Esophagus squamous epithelium (tissue), 5 donors: ENCODE measurements at regions not wholly inside any gene's neighbourhood (a gene's known extent, or its start where the extent isn't known, plus 50 kb on each side); places are given as distances from the start of the nearest gene placed in this dataset.

Experiments used
- DNase-seq: peaks from one replicate; lab custom pipeline; 2025; lab: John Stamatoyannopoulos, UW
- H3K27ac ChIP-seq, 4 donors: fragments of 200-600 bp; sonication (generic); one replicate each; pipeline ENCODE4 v1.5.1; 2016 to 2019; ENCODE audit warnings: mild to moderate bottlenecking in 1 of 4
- H3K27me3 ChIP-seq, 4 donors: fragments of 200-600 bp; sonication (generic); 1 replicate in 3 of 4; 2 replicates in 1 of 4; pipeline versions ENCODE4 v1.5.1 to v1.6.0; 2017 to 2021; ENCODE audit warnings: antibody characterized with exemption in 1 of 4
- H3K36me3 ChIP-seq, 3 donors: fragments of 200-600 bp; sonication (generic); one replicate each; pipeline ENCODE4 v1.5.1; 2016 to 2019
- H3K4me1 ChIP-seq, 3 donors: fragments of 200-600 bp; sonication (generic); one replicate each; pipeline ENCODE4 v1.5.1; 2017 to 2019
- H3K4me3 ChIP-seq, 4 donors: fragments of 200-600 bp; sonication (generic); 1 replicate in 3 of 4; 2 replicates in 1 of 4; pipeline ENCODE4 v1.5.1; 2016 to 2019; ENCODE audit warnings: mild to moderate bottlenecking in 2 of 4, moderate library complexity in 1 of 4
- H3K9me3 ChIP-seq, 3 donors: fragments of 200-600 bp; sonication (generic); one replicate each; pipeline ENCODE4 v1.5.1; 2016 to 2019
- POLR2A ChIP-seq, 4 donors: fragments of 450-650 bp; IDR thresholded peaks; one replicate each; pipeline ENCODE4 v1.6.1; 2017; ENCODE audit warnings: antibody characterized with exemption in 4 of 4, mild to moderate bottlenecking in 4 of 4, moderate library complexity in 3 of 4
- WGBS, 2 donors: methylation state at CpG; one replicate each; pipeline ENCODE4 v1.1.5; 2018; 5-methylcytosine and 5-hydroxymethylcytosine counted together
- intact Hi-C: fragments of 100-400 bp; cut with DNase I; formaldehyde crosslinking; loops from one replicate; pipeline ENCODE4 v1.15.0; 2022
- TF ChIP-seq, protein P1 (sequence below), 6 experiments: fragments of 450-650 bp in 4 of 6; fragments of 200-600 bp in 2 of 6; sonication (generic) in 2 of 6; IDR thresholded peaks; one replicate each; pipeline ENCODE4 v1.5.1; 2016 to 2019; ENCODE audit warnings: antibody characterized with exemption in 6 of 6, mild to moderate bottlenecking in 4 of 6, moderate library complexity in 4 of 6
- donor health status: DM: yes; HTN: yes; CAD: no.

DNA sequence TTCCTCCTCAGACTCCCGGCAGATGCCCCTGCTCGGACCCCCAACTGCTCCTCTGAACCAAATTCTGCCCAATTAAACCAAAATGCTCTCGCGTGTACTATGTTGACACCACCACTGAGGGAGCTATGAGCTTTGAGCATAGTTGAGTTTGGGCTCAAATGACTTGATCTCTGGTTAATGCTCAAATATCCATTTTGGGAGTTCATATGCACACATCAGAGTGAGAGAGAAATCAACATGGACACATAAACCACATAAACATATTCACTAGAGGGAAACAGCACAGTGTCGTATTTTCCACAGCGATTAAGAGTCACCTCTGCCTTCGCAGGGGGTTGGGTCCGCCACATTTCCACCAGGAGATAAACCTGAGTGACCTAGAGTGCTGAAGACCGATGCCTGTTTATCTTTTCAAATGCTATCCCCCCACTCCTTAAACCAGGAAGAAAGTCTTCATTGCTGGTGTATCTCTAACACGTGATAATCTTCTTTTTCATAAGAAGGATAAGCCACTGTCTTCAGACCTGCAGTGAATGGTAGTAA lies 59.4 kb upstream of the FOXN3 start:
- WGBS, 2 donors, result 90 to 95% methylated on average over 10 of the region's 10 CpGs
- intact Hi-C loops, result no loop called here
- H3K4me3 ChIP-seq, result no peak overlapping the region
- no peak for DNase-seq
- TF ChIP-seq, protein P1, sequence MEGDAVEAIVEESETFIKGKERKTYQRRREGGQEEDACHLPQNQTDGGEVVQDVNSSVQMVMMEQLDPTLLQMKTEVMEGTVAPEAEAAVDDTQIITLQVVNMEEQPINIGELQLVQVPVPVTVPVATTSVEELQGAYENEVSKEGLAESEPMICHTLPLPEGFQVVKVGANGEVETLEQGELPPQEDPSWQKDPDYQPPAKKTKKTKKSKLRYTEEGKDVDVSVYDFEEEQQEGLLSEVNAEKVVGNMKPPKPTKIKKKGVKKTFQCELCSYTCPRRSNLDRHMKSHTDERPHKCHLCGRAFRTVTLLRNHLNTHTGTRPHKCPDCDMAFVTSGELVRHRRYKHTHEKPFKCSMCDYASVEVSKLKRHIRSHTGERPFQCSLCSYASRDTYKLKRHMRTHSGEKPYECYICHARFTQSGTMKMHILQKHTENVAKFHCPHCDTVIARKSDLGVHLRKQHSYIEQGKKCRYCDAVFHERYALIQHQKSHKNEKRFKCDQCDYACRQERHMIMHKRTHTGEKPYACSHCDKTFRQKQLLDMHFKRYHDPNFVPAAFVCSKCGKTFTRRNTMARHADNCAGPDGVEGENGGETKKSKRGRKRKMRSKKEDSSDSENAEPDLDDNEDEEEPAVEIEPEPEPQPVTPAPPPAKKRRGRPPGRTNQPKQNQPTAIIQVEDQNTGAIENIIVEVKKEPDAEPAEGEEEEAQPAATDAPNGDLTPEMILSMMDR (IDR thresholded peaks at IDR 0.05), result no peak
- no peak for TF ChIP-seq POLR2A (IDR thresholded peaks at IDR 0.05)
- no peaks in the 10 kb centered on the region for H3K9me3 ChIP-seq
- H3K36me3 ChIP-seq, result no peaks in the 10 kb centered on the region
- peaks cover 0 to 12% (median 4%) of the 10 kb centered on the region in 3 donors for H3K4me1 ChIP-seq
- no peaks in the 10 kb centered on the region for H3K27me3 ChIP-seq
- H3K27ac ChIP-seq, result no peak overlapping the region

DNA sequence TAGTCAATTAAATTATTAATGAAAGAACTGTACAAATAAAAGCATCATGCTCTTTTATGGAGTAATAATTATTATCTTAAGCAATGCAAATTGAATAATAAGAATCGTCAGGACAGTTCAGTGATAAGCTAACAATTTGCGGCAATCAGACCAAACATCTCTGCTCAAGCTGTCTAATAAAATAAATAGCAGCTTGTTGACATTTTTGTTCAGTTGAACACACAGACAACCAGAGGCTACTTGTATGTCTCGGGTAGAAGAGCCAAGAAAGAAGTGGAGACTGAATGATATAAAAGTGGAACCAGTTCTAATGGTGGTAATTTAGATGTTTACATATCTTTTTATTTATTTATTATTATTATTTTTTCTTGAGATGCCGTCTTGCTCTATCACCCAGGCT lies 57.4 kb upstream of the FOXN3 start:
- Histone ChIP-seq H3K27ac (no peak overlapping the region), H3K27me3 (no peaks in the 10 kb centered on the region), H3K4me3 (no peak overlapping the region), H3K4me1 (peaks cover 2 to 12% (median 2%) of the 10 kb centered on the region in 3 donors), H3K9me3 (no peaks in the 10 kb centered on the region), H3K36me3 (no peaks in the 10 kb centered on the region)
- TF ChIP-seq POLR2A (IDR thresholded peaks at IDR 0.05), result no peak
- TF ChIP-seq, protein P1 (IDR thresholded peaks at IDR 0.05), result no peak
- DNase-seq, result no peak
- intact Hi-C loops, result no loop called here
- 64 to 81% methylated on average over 4 of the region's 4 CpGs for WGBS, 2 donors

DNA sequence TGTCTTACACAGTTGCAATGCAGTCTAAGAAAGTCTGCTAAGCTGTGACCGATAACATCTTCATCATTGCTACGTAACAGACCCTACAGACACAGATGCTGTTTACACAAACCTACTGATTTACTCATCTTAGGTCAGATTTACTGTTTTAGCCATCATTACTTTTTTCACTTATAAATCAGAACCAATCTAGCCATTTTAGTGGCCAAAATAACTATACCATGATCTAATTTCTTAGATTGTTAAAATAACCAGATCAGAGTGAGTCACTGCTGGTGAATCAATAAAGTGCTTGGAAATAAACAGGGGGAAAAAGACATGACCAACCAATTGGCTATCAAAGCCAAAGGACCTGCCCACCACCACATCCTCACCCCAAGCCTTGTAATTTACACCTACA lies 57.0 kb upstream of the FOXN3 start:
- Histone ChIP-seq H3K27ac (no peak overlapping the region), H3K9me3 (no peaks in the 10 kb centered on the region), H3K27me3 (no peaks in the 10 kb centered on the region), H3K36me3 (no peaks in the 10 kb centered on the region), H3K4me1 (peaks cover 0 to 13% (median 4%) of the 10 kb centered on the region in 3 donors), H3K4me3 (no peak overlapping the region)
- DNase-seq, result no peak
- no peak for TF ChIP-seq POLR2A (IDR thresholded peaks at IDR 0.05)
- TF ChIP-seq, protein P1 (IDR thresholded peaks at IDR 0.05), result no peak
- WGBS, 2 donors, result 91 to 93% methylated on average over 2 of the region's 2 CpGs
- intact Hi-C loops, result no loop called here

DNA sequence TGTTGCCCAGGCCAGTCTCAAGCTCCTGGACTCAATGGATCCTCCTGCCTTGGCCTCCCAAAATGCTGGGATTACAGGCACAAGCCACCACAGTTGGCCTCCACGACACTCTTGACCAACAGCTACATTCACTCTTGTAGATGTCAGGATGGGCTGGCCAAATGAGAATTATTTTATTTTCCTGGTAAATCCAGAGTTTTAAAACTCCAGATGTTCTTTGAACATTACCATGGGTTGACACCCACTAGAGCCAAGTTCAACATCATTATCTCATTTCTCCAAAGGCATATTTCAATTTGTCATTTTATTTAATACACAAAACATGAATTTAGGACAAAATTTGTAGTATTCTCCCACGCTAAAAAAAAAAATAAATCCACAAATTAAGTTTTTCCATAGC lies 56.5 kb upstream of the FOXN3 start:
- 84 to 88% methylated on average over 2 of the region's 2 CpGs for WGBS, 2 donors
- intact Hi-C loops, result no loop called here

DNA sequence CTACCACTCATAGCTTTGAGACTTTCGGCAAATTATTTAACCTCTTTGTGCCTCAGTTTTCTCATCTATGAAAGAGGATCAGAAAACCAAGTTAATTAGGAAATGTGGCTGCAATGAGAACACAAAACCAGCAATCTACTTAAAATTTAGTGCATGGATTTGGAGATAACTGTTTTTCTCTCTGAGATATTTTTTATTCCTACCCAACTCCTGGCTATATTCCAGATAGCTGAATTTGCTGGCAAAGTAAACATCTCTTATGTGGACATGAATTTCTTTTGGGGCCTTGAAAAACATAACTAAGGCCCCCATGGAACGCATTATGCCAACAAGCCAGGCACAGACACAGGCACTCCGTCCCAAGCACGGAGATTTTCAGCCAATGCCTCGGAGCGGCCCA lies 53.4 kb upstream of the FOXN3 start:
- TF ChIP-seq, protein P1 (IDR thresholded peaks at IDR 0.05), result no peak
- no peak for TF ChIP-seq POLR2A (IDR thresholded peaks at IDR 0.05)
- 95% methylated on average over 2 to 6 of the region's 6 CpGs for WGBS, 2 donors

More for the DNA sequence above, 56.5 kb upstream of the FOXN3 start:
- Histone ChIP-seq H3K36me3 (no peaks in the 10 kb centered on the region), H3K9me3 (no peaks in the 10 kb centered on the region), H3K27me3 (no peaks in the 10 kb centered on the region), H3K27ac (no peak overlapping the region), H3K4me3 (no peak overlapping the region), H3K4me1 (peaks cover 0 to 13% (median 4%) of the 10 kb centered on the region in 3 donors)
- TF ChIP-seq POLR2A (IDR thresholded peaks at IDR 0.05), result no peak
- TF ChIP-seq, protein P1 (IDR thresholded peaks at IDR 0.05), result no peak
- no peak for DNase-seq

More for the DNA sequence above, 53.4 kb upstream of the FOXN3 start:
- no peak for DNase-seq
- H3K27me3 ChIP-seq, result no peaks in the 10 kb centered on the region
- peaks cover 4 to 27% (median 5%) of the 10 kb centered on the region in 3 donors for H3K4me1 ChIP-seq
- H3K36me3 ChIP-seq, result no peaks in the 10 kb centered on the region
- no peak overlapping the region for H3K4me3 ChIP-seq
- no peaks in the 10 kb centered on the region for H3K9me3 ChIP-seq
- no peak overlapping the region for H3K27ac ChIP-seq
- intact Hi-C loops, result no loop called here
